DOHH2 (cell line): ENCODE measurements at regions not wholly inside any gene's neighbourhood (a gene's known extent, or its start where the extent isn't known, plus 50 kb on each side); places are given as distances from the start of the nearest gene placed in this dataset.

Experiments
- H3F3A ChIP-seq: fragments of 200-600 bp; sonication (generic), shearing (Covaris generic); 2 replicates; pipeline ENCODE4 v1.6.0; 2016; ENCODE audit warnings: antibody characterized with exemption, mild to moderate bottlenecking; ENCODE audit not compliant: control insufficient read depth, insufficient read depth
- H3K27ac ChIP-seq: fragments of 200-600 bp; sonication (generic); 2 replicates; pipeline ENCODE4 v1.5.1; 2014; ENCODE audit warnings: low read depth, mild to moderate bottlenecking, low read length, moderate library complexity
- H3K27me3 ChIP-seq: fragments of 200-600 bp; sonication (generic); 2 replicates; pipeline ENCODE4 v1.6.1; 2014; ENCODE audit warnings: mild to moderate bottlenecking, low read length, mixed read lengths; ENCODE audit not compliant: control insufficient read depth
- H3K36me3 ChIP-seq: fragments of 200-600 bp; sonication (generic); 2 replicates; pipeline ENCODE4 v1.6.1; 2014; ENCODE audit warnings: mild to moderate bottlenecking, low read length, moderate library complexity, mixed read lengths; ENCODE audit not compliant: control insufficient read depth
- H3K4me1 ChIP-seq: fragments of 200-600 bp; sonication (generic); 2 replicates; pipeline ENCODE4 v1.6.1; 2014; ENCODE audit warnings: mild to moderate bottlenecking, low read length, mixed read lengths; ENCODE audit not compliant: control insufficient read depth
- H3K4me2 ChIP-seq: fragments of 200-600 bp; sonication (generic); 2 replicates; pipeline ENCODE4 v1.6.0; 2014; ENCODE audit warnings: mild to moderate bottlenecking, low read length, moderate library complexity
- H3K4me3 ChIP-seq: fragments of 200-600 bp; sonication (generic); 2 replicates; pipeline ENCODE4 v1.5.1; 2014; ENCODE audit warnings: mild to moderate bottlenecking, low read length, mixed read lengths
- H3K79me2 ChIP-seq: fragments of 200-600 bp; sonication (generic); 2 replicates; pipeline ENCODE4 v1.6.1; 2014; ENCODE audit warnings: mild to moderate bottlenecking, low read length, mixed read lengths; ENCODE audit not compliant: control insufficient read depth
- H3K9me2 ChIP-seq: fragments of 200-600 bp; sonication (generic); replicated peaks from 2 replicates; pipeline ENCODE4 v1.6.1; 2014; ENCODE audit warnings: mild to moderate bottlenecking, low read length, mixed read lengths; ENCODE audit not compliant: control insufficient read depth
- H3K9me3 ChIP-seq: fragments of 200-600 bp; sonication (generic); 2 replicates; pipeline ENCODE4 v1.6.1; 2014; ENCODE audit warnings: antibody characterized with exemption, low read length, mixed read lengths; ENCODE audit not compliant: control insufficient read depth, insufficient read depth
- H4K20me1 ChIP-seq: fragments of 200-600 bp; sonication (generic); 2 replicates; pipeline ENCODE4 v1.6.0; 2014; ENCODE audit warnings: low read depth, mild to moderate bottlenecking, antibody characterized with exemption, low read length, moderate library complexity; ENCODE audit not compliant: control insufficient read depth, insufficient read depth
- CTCF ChIP-seq: fragments of 200-600 bp; sonication (generic); IDR thresholded peaks from one replicate; pipeline ENCODE4 v1.5.1; 2014; ENCODE audit warnings: antibody characterized with exemption, mild to moderate bottlenecking, low read depth, low read length; ENCODE audit not compliant: poor library complexity, severe bottlenecking
- EZH2phosphoT487 ChIP-seq: fragments of 200-600 bp; sonication (generic); IDR thresholded peaks from 2 replicates; pipeline ENCODE4 v1.6.1; 2017; ENCODE audit warnings: borderline replicate concordance, mild to moderate bottlenecking, antibody characterized with exemption, low read length, moderate library complexity, mixed read lengths

- peaks cover 6% of the 10 kb centered on the region for H3K27me3 ChIP-seq
- no peaks in the 10 kb centered on the region for H4K20me1 ChIP-seq
- H3K36me3 ChIP-seq = no peaks in the 10 kb centered on the region
- H3K9me2 ChIP-seq = no peaks in the 10 kb centered on the region
- H3K79me2 ChIP-seq = no peaks in the 10 kb centered on the region
- peaks cover 11% of the 10 kb centered on the region; the same call in 1 of the 2 replicates for H3K9me3 ChIP-seq
- peaks cover 39% of the 10 kb centered on the region for H3K4me1 ChIP-seq
- H3K4me2 ChIP-seq = no peak overlapping the region
- H3F3A ChIP-seq = no peaks in the 10 kb centered on the region
- TF ChIP-seq CTCF = no peak
- TF ChIP-seq EZH2phosphoT487 = no peak
- no peak overlapping the region for H3K4me3 ChIP-seq
- H3K27ac ChIP-seq = no peak overlapping the region
These were observed 185.9 kb downstream of the ABHD5 start for GRCh38 chr3:43876648-43877047.

- no peak overlapping the region for H3K27ac ChIP-seq
- H3K4me2 ChIP-seq = peak overlapping the region; percentile 60
- no peak for TF ChIP-seq EZH2phosphoT487
- TF ChIP-seq CTCF = peak; percentile 78
- no peaks in the 10 kb centered on the region for H3K9me2 ChIP-seq
- H3K9me3 ChIP-seq = peaks cover 11% of the 10 kb centered on the region; the same call in 1 of the 2 replicates
- H3K79me2 ChIP-seq = no peaks in the 10 kb centered on the region
- H3K36me3 ChIP-seq = no peaks in the 10 kb centered on the region
- H3K4me3 ChIP-seq = peak overlapping the region; percentile 40
- no peaks in the 10 kb centered on the region for H3K27me3 ChIP-seq
- H3F3A ChIP-seq = no peaks in the 10 kb centered on the region
- no peaks in the 10 kb centered on the region for H4K20me1 ChIP-seq
- peaks cover 45% of the 10 kb centered on the region for H3K4me1 ChIP-seq
These were observed 188.4 kb downstream of the ABHD5 start for GRCh38 chr3:43879166-43879565.

- H3K36me3 ChIP-seq = no peaks in the 10 kb centered on the region
- no peaks in the 10 kb centered on the region for H3K79me2 ChIP-seq
- no peak overlapping the region for H3K4me2 ChIP-seq
- H3K4me3 ChIP-seq = no peak overlapping the region
- TF ChIP-seq EZH2phosphoT487 = no peak
- H3K27me3 ChIP-seq = no peaks in the 10 kb centered on the region
- no peaks in the 10 kb centered on the region for H3K9me2 ChIP-seq
- no peak overlapping the region for H3K27ac ChIP-seq
- peaks cover 80% of the 10 kb centered on the region for H3K4me1 ChIP-seq
- H3K9me3 ChIP-seq = peaks cover 11% of the 10 kb centered on the region; the same call in 1 of the 2 replicates
- H4K20me1 ChIP-seq = no peaks in the 10 kb centered on the region
- no peaks in the 10 kb centered on the region for H3F3A ChIP-seq
These were observed 192.4 kb downstream of the ABHD5 start for GRCh38 chr3:43882976-43883680.

GRCh38 chr3:43883729-43884396, 193.1 kb downstream of the ABHD5 start:
- peaks cover 11% of the 10 kb centered on the region; the same call in 1 of the 2 replicates for H3K9me3 ChIP-seq
- H3K36me3 ChIP-seq = no peaks in the 10 kb centered on the region
- peaks cover 80% of the 10 kb centered on the region for H3K4me1 ChIP-seq
- H3K4me2 ChIP-seq = no peak overlapping the region
- no peaks in the 10 kb centered on the region for H3K79me2 ChIP-seq
- no peaks in the 10 kb centered on the region for H4K20me1 ChIP-seq
- H3K4me3 ChIP-seq = no peak overlapping the region
- no peaks in the 10 kb centered on the region for H3F3A ChIP-seq
- no peaks in the 10 kb centered on the region for H3K27me3 ChIP-seq
- H3K9me2 ChIP-seq = no peaks in the 10 kb centered on the region
- H3K27ac ChIP-seq = no peak overlapping the region
- TF ChIP-seq CTCF (no peak), EZH2phosphoT487 (no peak)
